ENCODE measurements at regions not wholly inside any gene's neighbourhood (a gene's known extent, or its start where the extent isn't known, plus 50 kb on each side); places are given as distances from the start of the nearest gene placed in this dataset.
A peak's percentile ranks its signal among the peaks of the same experiment; 100 is the strongest.

- DNase-seq: no peak
Observed at GRCh38 chr14:95034788-95035187, 122.5 kb downstream of the DICER1 start.

DNA sequence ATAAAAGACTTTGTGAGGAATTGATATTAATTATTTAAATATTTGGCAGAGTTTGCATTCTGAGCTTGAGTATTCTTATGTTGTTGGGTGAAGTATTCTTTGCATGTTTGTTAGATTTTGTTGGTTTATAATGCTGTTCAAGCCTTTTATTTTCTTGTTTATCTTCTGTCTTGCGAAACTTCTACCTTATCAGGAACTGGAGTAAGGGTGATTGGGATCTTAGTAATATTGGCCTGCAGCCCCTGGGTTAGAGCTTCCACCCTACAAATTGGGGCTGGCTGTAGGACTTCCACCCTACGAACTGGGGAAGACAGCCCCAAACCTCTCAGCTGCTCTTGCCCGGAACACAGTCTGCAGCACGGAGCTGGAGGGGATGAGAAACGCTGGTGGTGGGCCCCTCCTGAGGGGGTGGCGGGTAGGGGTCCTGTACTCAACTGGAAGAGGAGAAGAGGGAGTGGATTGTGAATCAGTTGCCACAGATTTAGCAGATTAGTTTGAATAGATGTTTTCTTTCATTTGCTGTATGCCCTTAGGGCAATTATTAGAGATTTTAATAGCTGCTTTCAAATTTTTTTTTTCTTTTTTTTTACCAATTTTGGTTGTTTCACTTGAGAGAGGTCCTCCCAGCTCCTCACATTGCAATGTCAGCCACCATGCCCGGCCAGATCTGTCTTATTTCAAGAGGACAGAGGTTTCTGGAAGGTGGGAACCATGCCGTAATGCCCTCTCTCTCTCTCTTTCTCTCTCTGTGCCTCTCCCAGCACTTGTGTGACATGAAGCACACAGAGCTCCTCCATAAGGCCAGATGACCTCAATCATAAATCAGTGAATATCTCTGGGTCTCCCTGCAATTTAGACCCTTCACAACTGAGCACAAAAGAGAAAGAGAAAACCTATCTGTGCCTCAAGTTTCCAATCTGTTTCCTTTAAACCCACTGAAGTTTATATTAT, 123.4 kb downstream of the DICER1 start:
- no peak for DNase-seq

- DNase-seq: no peak
Observed at GRCh38 chr14:95033031-95033430, 124.3 kb downstream of the DICER1 start.

DNA sequence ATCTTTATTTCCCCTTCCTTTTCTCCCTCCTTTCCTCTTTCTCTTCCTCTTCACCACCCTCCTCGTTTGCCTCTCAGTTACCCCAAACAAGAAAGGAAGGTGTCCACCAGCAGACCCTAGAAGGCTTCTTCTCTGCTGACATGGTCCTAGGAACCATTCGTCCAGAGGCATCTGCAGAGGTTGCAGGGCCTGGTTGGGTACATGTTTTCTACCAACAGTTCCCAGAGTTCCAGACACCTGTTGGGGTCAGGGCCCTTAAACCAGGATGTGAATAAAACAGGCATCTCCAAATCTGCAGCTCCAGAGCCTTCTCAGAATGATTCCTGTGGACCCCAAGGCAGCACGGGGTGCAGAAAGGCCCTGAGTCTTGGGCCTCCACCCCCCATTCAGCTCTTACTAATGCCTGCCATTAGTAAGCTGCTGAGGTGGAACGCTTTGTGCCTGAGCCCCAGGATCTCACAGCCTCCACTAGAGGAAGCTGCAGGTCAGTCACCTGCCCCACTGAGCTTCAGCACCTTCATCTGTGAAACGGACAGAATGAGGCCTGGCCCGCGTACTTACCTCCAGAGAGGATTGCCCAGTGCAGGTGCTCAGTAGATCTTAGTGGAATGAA, 130.4 kb downstream of the DICER1 start:
- no peak for DNase-seq

GRCh38 chr14:95025941-95026340, 131.4 kb downstream of the DICER1 start:
- DNase-seq: no peak

DNA sequence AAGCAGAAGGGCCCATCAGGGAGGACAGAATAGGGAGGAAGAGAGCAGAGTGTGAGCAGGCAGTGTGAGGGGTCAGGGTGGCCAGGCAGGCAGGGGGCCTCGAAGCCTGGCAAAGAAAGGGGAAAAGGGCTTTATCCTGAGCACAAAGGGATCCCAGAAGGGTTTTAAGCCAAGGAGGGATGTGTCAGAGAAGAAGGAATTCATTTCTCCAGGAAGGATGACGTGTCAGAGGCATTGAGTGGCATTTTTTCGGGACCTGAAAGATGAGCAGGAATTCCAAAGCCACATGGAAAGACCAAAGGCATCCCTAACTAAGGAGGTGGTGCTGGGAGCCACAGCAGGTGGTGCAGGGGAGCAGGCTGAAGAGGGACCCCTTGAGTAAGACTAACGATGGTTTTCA, 132.1 kb downstream of the DICER1 start:
- no peak for DNase-seq

- no peak for DNase-seq
Observed at GRCh38 chr14:95024380-95024779, 132.9 kb downstream of the DICER1 start.

GRCh38 chr14:95023886-95024285, 133.4 kb downstream of the DICER1 start:
- no peak for DNase-seq

DNA sequence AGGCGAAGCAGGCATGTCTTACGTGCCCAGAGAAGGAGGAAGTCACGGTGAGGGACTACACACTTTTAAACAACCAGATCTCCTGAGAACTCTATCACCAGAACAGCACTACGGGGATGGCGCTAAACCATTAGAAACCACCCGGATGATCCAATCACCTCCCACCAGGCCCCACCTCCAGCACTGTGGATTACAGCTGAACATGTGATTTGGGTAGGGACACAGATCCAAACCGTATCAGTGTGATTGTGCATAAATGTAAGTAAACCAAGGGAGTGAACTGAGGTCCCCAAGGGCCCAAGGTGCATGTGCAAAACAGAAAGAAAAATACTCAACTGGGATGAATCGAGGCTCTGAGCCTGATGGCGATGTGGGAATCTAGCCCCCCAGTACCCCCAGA, 134.2 kb downstream of the DICER1 start:
- no peak for DNase-seq

GRCh38 chr14:95021588-95021987, 135.7 kb downstream of the DICER1 start:
- no peak for DNase-seq

GRCh38 chr14:95018821-95019220, 138.5 kb downstream of the DICER1 start:
- DNase-seq: peak; percentile 58

DNA sequence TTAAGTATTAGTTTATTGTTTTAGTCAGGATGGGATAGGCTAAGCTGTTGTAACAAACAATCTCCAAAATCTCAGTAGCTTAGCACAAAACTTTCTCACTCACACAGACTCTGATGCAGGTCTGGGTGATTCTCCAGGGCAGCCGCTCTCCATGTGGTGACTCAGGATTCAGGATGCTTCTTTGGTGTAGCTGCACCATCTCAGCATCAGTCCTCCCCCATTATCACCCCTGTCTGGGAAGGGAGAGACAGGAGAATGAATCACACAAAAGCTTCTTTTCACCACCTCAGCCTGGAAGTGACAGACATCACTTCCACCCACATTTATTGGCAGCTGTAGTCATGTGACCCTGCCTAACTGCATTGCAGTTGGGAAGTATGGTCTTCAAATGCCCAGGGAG, 142.3 kb downstream of the DICER1 start:
- no peak for DNase-seq

DNA sequence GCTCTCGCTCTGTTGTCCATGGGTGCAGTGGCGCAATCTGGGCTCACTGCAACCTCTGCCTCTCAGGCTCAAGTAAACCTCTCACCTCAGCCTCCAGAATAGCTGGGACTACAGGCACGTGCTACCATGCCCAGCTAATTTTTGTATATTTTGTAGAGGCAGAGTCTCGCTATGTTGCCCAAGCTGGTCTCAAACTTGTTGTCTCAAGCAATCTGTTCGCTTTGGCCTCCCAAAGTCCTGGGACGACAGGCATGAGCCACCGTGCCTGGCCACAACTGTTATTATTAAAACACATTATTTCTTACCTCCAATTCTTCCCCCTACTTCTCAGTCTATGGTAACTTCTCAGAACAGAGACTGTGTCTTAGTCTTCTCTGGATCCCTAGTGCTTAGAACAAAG, 143.3 kb downstream of the DICER1 start:
- no peak for DNase-seq

- no peak for DNase-seq
Observed at GRCh38 chr14:95011445-95012006, 145.8 kb downstream of the DICER1 start.

DNA sequence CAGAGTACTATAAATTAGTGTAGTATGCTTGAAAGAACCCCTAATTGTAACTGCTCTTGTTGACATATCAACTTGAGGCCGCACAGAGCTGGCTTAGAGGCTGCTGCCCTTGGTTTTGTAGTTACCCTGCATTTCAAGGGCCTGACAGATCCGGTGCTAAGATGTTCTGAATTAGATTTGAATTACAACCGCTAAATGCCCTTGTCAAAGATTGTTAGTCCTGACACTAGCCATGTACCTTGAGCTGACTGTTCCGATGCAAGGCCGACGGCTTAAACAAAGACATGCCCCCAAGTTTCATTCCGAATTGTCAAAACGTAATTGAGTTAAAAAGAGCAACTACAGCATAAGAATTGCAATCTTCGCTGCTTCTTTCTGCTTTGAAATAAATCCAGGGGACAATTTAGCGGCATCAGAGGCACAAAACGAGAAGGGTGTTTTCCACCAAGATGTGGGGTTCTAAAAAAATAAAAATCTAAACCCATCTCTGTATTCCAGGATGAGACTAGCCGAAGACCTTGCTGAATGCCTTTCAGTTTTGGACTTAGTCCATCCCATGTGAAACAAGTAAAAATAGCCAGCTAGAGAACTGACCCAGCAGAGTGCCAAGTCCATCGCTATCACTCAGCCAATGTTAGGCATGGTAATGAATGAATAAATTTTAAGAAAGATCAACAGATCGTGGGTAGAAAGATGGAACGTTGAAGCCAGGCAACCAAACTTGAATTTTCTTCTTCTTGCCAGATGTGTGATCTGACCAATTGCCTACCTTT, 148.7 kb downstream of the DICER1 start:
- no peak for DNase-seq

GRCh38 chr14:95007921-95008320, 149.4 kb downstream of the DICER1 start:
- DNase-seq: no peak

DNA sequence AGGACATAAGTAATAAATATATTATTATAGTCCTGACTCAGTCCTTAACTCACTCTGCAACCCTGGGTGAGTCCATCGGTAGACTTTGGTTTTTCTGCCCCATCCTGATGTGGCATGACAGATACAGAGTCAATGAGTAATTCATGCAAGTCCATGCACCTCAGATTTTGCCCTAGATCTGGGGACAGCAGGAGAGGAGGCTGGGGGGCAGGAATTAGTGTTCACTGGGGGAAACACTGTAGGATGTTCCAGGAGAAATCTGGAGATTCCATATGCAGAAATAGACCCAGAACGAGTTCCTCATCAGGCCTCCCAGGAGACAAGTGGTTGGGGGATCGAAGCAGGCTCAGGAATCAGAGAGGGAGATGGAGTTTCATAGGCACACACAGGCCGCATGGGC, 150.8 kb downstream of the DICER1 start:
- no peak for DNase-seq

GRCh38 chr14:95006051-95006450, 151.3 kb downstream of the DICER1 start:
- DNase-seq: no peak

DNA sequence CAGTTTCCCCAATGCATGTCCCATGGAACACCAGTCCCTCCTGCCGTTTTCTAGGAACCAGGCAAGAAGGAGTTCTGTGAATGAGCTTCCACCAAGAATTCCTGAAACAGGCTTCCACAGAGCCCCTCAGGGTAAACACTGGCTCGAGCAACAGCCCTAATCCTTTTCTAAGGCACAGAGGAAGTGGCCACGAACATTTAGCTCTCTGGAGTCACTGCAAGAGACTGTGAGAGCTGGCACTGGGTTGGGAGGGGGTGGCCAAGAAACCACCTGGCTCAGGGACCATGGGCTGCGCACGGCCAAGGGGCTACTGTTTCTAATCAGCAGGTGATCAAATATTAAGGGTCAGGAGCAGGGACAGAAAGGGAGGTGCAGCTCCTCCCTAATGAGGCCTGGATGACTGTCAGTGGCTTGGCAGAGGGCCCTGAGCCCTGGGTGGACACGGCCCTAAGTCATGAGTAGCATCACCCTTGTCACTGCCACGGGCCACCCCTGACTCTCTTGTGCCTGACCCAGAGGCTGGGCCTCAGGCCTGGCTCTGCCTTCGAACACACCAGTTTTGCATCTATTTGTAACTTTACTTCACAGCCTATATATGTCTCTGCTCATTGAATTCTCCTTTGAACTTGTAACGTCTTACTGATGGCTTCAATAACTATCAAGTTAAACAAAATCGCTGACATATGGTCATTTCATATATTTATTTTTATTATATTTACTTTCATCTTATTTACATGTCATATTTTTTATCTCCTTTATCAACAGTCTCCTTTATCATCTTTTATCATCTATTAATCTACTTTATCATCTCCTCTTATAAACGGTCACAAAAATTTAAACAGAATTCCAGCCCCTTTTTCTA, 154.0 kb downstream of the DICER1 start:
- no peak for DNase-seq

DNA sequence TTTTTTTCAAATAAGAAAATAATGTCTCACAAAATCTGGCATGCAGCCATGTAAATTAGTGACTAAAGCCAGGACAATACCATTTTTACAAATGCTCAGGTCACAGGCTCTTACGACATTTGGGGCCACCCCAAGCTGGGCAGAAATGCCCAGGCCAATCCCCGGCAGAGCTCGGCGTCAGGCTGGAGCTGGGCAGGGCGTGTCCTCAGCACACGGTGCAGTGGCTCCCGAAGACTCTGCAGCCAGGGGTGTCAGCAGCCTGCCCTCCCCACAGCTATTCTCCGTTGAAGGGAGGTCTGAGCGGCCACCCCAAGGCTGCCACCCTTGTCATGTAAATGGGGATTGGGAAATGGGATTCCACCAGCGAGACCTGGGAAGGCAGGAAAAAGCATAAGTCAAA, 158.6 kb downstream of the DICER1 start:
- no peak for DNase-seq

GRCh38 chr14:94998110-94998509, 159.2 kb downstream of the DICER1 start:
- DNase-seq: no peak

GRCh38 chr14:94995551-94995950, 161.8 kb downstream of the DICER1 start:
- DNase-seq: no peak

Data from skin of body (tissue), 1 donor.